Erythroblast (primary cell): ENCODE measurements at regions not wholly inside any gene's neighbourhood (a gene's known extent, or its start where the extent isn't known, plus 50 kb on each side); places are given as distances from the start of the nearest gene placed in this dataset.

Source experiments
- GATA1 ChIP-seq: IDR thresholded peaks from 2 replicates; pipeline ENCODE4 v1.6.1; 2011; ENCODE audit warnings: low read depth, mild to moderate bottlenecking, control low read depth, low read length, moderate library complexity
- POLR2A ChIP-seq: IDR thresholded peaks from 2 replicates; pipeline ENCODE4 v1.6.1; 2011; ENCODE audit warnings: mild to moderate bottlenecking, low read length

- TF ChIP-seq POLR2A (no peak), GATA1 (no peak)
These were observed 124.4 kb upstream of the TMEM161B start for GRCh38 chr5:88393042-88393441.
